Right ventricle myocardium superior (tissue), 1 donor: ENCODE measurements at regions not wholly inside any gene's neighbourhood (a gene's known extent, or its start where the extent isn't known, plus 50 kb on each side); places are given as distances from the start of the nearest gene placed in this dataset.
A peak's percentile ranks its signal among the peaks of the same experiment; 100 is the strongest.

ENCODE experiments used
- ATAC-seq: fragments of 200-7000 bp; cut with Tn5 transposase; one replicate; pipeline ENCODE4 v1.9.1; 2020; ENCODE audit warnings: mild to moderate bottlenecking; ENCODE audit not compliant: poor library complexity
- DNase-seq: peaks from one replicate; pipeline ENCODE4 v3.0.0-alpha.2; 2020
- intact Hi-C: fragments of 100-400 bp; cut with DNase I; formaldehyde crosslinking; loops from one replicate; pipeline ENCODE4 v1.11.2; 2022
- donor health status: DM: no; HTN: yes; CAD: no; lungs with severe emphysema.

- intact Hi-C loops = no loop called here
- peak; percentile 38 for ATAC-seq
These were observed 192.4 kb downstream of the ABHD5 start for GRCh38 chr3:43882976-43883680.

GRCh38 chr3:43883729-43884396 is 193.1 kb downstream of the ABHD5 start:
- ATAC-seq = peak; percentile 91
- intact Hi-C loops = no loop called here
- peak; percentile 48 for DNase-seq

More at GRCh38 chr3:43882976-43883680, 192.4 kb downstream of the ABHD5 start:
- no peak for DNase-seq

- intact Hi-C loops = no loop called here
- no peak for ATAC-seq
- no peak for DNase-seq
These were observed 193.8 kb downstream of the ABHD5 start for GRCh38 chr3:43884581-43884980.

- ATAC-seq (peak; percentile 37), DNase-seq (no peak)
- intact Hi-C loops = no loop called here
These were observed 195.3 kb downstream of the ABHD5 start for GRCh38 chr3:43885908-43886618.

GRCh38 chr3:43892061-43892460 is 201.3 kb downstream of the ABHD5 start:
- ATAC-seq (no peak), DNase-seq (no peak)
- intact Hi-C loops = no loop called here

- intact Hi-C loops = no loop called here
- no peak for DNase-seq
- ATAC-seq = no peak
These were observed 201.8 kb downstream of the ABHD5 start for GRCh38 chr3:43892526-43892925.

GRCh38 chr3:43893727-43894126 is 203.0 kb downstream of the ABHD5 start:
- ATAC-seq (no peak), DNase-seq (no peak)

GRCh38 chr3:43894176-43895049 is 203.7 kb downstream of the ABHD5 start:
- ATAC-seq (peak; percentile 93), DNase-seq (peak; percentile 73)
- intact Hi-C loops = no loop called here

More at GRCh38 chr3:43893727-43894126, 203.0 kb downstream of the ABHD5 start:
- intact Hi-C loops = no loop called here

GRCh38 chr3:43895573-43895972 is 204.8 kb downstream of the ABHD5 start:
- ATAC-seq = no peak
- DNase-seq = no peak
- intact Hi-C loops = no loop called here

GRCh38 chr3:43902415-43902814 is 211.7 kb downstream of the ABHD5 start:
- intact Hi-C loops = no loop called here
- ATAC-seq (no peak), DNase-seq (no peak)

- DNase-seq (no peak), ATAC-seq (peak; percentile 69)
- intact Hi-C loops = no loop called here
These were observed 214.4 kb downstream of the ABHD5 start for GRCh38 chr3:43905157-43905556.

GRCh38 chr3:43906849-43907507 is 216.2 kb downstream of the ABHD5 start:
- no peak for ATAC-seq
- intact Hi-C loops = no loop called here
- DNase-seq = no peak

GRCh38 chr3:43907508-43907858 is 216.7 kb downstream of the ABHD5 start:
- ATAC-seq (no peak), DNase-seq (no peak)
- intact Hi-C loops = no loop called here

- ATAC-seq (no peak), DNase-seq (no peak)
- intact Hi-C loops = no loop called here
These were observed 217.7 kb downstream of the ABHD5 start for GRCh38 chr3:43908456-43908855.

GRCh38 chr3:43909149-43909548 is 218.4 kb downstream of the ABHD5 start:
- DNase-seq (peak; percentile 40), ATAC-seq (peak; percentile 76)
- intact Hi-C loops = no loop called here

GRCh38 chr3:43910750-43911149 is 220.0 kb downstream of the ABHD5 start:
- intact Hi-C loops = no loop called here
- DNase-seq (no peak), ATAC-seq (no peak)

- ATAC-seq (no peak), DNase-seq (no peak)
- intact Hi-C loops = no loop called here
These were observed 222.6 kb downstream of the ABHD5 start for GRCh38 chr3:43913036-43913948.
